ENCODE measurements at regions not wholly inside any gene's neighbourhood (a gene's known extent, or its start where the extent isn't known, plus 50 kb on each side); places are given as distances from the start of the nearest gene placed in this dataset.
"Not testable (repeated sequence)": the region's sequence is repeated elsewhere in the genome, so short reads cannot be mapped to it uniquely, and the experiment has no call there.

- TF ChIP-seq, protein P1, sequence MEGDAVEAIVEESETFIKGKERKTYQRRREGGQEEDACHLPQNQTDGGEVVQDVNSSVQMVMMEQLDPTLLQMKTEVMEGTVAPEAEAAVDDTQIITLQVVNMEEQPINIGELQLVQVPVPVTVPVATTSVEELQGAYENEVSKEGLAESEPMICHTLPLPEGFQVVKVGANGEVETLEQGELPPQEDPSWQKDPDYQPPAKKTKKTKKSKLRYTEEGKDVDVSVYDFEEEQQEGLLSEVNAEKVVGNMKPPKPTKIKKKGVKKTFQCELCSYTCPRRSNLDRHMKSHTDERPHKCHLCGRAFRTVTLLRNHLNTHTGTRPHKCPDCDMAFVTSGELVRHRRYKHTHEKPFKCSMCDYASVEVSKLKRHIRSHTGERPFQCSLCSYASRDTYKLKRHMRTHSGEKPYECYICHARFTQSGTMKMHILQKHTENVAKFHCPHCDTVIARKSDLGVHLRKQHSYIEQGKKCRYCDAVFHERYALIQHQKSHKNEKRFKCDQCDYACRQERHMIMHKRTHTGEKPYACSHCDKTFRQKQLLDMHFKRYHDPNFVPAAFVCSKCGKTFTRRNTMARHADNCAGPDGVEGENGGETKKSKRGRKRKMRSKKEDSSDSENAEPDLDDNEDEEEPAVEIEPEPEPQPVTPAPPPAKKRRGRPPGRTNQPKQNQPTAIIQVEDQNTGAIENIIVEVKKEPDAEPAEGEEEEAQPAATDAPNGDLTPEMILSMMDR (IDR thresholded peaks at IDR 0.05; ENCODE audit: low read depth, low read length), result no peak
- H3K4me3 ChIP-seq (ENCODE audit: low read depth, low read length), result no peak overlapping the region
Measured at GRCh38 chr20:12577213-12577612, 431.6 kb upstream of the SPTLC3 start.

DNA sequence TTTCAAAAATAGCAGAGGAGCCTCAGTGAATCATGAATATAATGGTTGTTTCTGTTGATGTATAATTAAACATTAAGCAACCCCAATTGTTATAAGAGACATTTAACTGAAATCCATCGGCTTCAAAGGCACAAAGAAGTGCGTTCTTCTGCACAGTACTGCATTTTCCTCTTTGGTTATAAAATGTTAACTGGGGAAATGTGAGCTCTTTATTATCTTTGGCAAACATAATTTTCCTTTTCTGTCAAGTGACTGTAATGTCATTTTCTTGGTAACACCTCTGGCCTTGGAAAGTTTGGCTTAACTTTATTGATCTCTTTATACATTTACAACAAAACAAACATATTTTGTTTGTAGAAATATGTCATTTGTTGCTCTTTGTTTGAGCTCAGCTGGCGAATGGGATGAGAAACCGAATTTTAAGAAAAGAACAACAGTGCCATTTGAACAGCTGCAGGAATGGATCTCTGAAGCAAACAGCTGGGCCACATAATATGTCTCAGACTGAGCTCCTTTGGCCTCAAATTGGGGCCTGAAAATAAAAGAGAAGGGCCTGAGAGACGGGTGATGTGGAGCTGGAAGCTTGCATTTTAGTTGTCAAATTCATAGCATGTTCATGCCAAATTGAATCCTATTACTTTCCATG, 427.0 kb upstream of the SPTLC3 start:
- H3K4me3 ChIP-seq (ENCODE audit: low read depth, low read length), result no peak overlapping the region
- TF ChIP-seq, protein P1 (IDR thresholded peaks at IDR 0.05; ENCODE audit: low read depth, low read length), result no peak

DNA sequence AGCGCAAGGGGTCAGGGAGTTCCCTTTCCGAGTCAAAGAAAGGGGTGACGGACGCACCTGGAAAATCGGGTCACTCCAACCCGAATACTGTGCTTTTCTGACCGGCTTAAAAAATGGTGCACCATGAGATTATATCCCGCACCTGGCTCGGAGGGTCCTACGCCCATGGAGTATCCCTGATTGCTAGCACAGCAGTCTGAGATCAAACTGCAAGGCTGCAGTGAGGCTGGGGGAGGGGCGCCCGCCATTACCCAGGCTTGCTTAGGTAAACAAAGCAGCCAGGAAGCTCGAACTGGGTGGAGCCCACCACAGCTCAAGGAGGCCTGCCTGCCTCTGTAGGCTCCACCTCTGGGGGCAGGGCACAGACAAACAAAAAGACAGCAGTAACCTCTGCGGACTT, 426.1 kb upstream of the SPTLC3 start:
- not testable (repeated sequence) for H3K4me3 ChIP-seq (ENCODE audit: low read depth, low read length)

GRCh38 chr20:12591949-12592470, 416.8 kb upstream of the SPTLC3 start:
- H3K4me3 ChIP-seq (ENCODE audit: low read depth, low read length), result no peak overlapping the region
- TF ChIP-seq, protein P1 (IDR thresholded peaks at IDR 0.05; ENCODE audit: low read depth, low read length), result no peak

GRCh38 chr20:12592756-12593155, 416.0 kb upstream of the SPTLC3 start:
- no peak overlapping the region for H3K4me3 ChIP-seq (ENCODE audit: low read depth, low read length)
- TF ChIP-seq, protein P1 (IDR thresholded peaks at IDR 0.05; ENCODE audit: low read depth, low read length), result no peak

DNA sequence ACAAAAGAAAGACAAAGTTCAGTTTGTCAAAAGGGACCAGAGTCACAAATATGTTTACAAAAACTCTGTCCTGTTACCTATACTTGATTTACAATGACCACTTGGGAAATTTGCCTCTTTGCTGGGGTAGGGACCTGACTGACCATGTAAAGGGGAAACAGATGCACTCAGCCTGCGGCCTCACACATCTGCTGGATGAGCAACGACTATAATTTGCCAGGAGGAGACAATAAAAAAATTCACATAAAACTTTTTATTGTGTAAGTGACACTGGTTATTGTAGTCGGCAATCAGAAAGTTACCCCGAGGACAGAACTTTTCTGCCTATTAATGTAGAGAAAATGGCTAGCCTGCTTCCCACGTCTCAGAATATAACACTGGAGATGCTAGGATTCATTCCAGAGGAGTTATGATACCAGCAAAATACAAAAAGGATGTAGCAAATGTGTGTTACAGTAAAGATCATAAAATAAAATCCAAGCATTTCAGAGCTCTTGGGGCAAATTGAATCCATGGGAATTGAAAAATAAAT, 415.4 kb upstream of the SPTLC3 start:
- TF ChIP-seq, protein P1 (IDR thresholded peaks at IDR 0.05; ENCODE audit: low read depth, low read length), result no peak
- no peak overlapping the region for H3K4me3 ChIP-seq (ENCODE audit: low read depth, low read length)

- no peak overlapping the region for H3K4me3 ChIP-seq (ENCODE audit: low read depth, low read length)
- TF ChIP-seq, protein P1 (IDR thresholded peaks at IDR 0.05; ENCODE audit: low read depth, low read length), result no peak
Measured at GRCh38 chr20:12594410-12595088, 414.2 kb upstream of the SPTLC3 start.
